ENCODE measurements at regions not wholly inside any gene's neighbourhood (a gene's known extent, or its start where the extent isn't known, plus 50 kb on each side); places are given as distances from the start of the nearest gene placed in this dataset.

DNA sequence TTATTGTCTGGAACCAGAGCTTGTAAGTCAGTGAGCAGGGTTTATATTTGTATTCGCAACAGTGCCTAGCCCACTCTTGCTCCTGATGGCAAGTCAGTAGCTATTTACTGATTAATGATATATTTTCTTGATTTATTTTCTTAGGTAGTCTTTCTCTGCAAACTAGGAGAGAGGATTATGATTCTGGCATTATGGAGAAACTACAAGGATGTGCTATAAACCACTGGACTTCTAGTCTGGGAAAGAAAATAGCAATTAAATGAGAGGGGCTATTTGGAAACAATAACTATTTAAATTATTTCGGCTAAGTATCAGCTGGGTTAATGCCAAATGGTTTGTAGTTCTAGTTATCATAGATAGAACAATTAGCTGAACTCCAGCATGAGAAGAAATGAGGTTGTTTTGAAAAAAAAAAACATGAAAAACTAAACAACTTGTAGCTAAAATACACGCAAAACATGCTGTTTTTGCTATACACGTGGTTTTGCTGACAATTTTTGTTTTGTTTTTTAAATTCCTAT lies 304.9 kb upstream of the TCF21 start:
- TF ChIP-seq, protein P1, sequence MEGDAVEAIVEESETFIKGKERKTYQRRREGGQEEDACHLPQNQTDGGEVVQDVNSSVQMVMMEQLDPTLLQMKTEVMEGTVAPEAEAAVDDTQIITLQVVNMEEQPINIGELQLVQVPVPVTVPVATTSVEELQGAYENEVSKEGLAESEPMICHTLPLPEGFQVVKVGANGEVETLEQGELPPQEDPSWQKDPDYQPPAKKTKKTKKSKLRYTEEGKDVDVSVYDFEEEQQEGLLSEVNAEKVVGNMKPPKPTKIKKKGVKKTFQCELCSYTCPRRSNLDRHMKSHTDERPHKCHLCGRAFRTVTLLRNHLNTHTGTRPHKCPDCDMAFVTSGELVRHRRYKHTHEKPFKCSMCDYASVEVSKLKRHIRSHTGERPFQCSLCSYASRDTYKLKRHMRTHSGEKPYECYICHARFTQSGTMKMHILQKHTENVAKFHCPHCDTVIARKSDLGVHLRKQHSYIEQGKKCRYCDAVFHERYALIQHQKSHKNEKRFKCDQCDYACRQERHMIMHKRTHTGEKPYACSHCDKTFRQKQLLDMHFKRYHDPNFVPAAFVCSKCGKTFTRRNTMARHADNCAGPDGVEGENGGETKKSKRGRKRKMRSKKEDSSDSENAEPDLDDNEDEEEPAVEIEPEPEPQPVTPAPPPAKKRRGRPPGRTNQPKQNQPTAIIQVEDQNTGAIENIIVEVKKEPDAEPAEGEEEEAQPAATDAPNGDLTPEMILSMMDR (IDR thresholded peaks at IDR 0.05) = no peak
- H3K4me3 ChIP-seq = no peak overlapping the region
- no peak overlapping the region for H3K27ac ChIP-seq
- no peaks in the 10 kb centered on the region for H3K27me3 ChIP-seq
- DNase-seq = no peak
- no peaks in the 10 kb centered on the region for H3K9me3 ChIP-seq
- intact Hi-C loops (cut with DNase I; ENCODE audit: low total_unique reads) = no loop called here
- H3K4me1 ChIP-seq = no peaks in the 10 kb centered on the region
- no peaks in the 10 kb centered on the region for H3K36me3 ChIP-seq

DNA sequence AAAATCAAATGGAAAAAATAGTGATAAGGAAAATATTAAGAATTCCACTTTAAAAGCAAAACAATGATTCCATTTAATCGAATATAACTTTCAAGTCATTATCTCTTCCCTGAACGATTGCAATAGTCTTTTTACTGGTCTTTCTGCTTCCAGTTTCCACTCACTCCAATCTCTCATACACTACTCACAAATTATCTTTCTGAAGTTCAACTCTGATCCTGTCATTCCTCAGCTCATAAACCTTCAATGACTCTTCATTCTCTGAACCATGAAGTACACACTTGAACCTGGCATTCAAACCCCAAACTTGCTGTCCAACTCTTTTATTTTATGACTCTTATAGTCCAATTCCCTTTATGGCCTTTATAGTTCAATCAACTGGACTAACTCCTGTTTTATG lies 304.1 kb upstream of the TCF21 start:
- Histone ChIP-seq H3K36me3 (no peaks in the 10 kb centered on the region), H3K4me1 (no peaks in the 10 kb centered on the region)
- TF ChIP-seq, protein P1 (IDR thresholded peaks at IDR 0.05) = no peak

DNA sequence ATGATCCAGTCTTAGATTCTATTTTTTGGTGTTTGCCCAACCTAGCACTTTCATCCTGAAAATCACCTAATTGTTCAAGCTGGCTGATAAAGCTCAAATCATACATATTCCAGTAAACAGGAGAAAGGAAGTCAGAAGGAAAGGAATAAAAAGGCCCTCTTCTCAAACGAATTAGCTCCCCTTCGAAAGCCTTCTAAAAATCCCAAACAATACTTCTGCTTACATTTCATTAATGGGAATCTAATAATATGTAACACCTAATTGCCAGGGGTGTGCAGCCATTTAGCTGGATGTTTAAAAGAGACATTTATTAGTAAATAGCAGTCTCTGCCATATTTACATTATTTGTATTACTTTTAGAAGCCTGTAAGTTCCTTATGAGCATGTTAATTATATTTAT lies 302.9 kb upstream of the TCF21 start:
- no peaks in the 10 kb centered on the region for H3K4me1 ChIP-seq
- H3K4me3 ChIP-seq = no peak overlapping the region
- no peaks in the 10 kb centered on the region for H3K9me3 ChIP-seq
- no peak overlapping the region for H3K27ac ChIP-seq
- no peaks in the 10 kb centered on the region for H3K36me3 ChIP-seq
- TF ChIP-seq, protein P1 (IDR thresholded peaks at IDR 0.05) = no peak
- no peaks in the 10 kb centered on the region for H3K27me3 ChIP-seq
- intact Hi-C loops (cut with DNase I; ENCODE audit: low total_unique reads) = no loop called here
- no peak for DNase-seq

More for the DNA sequence above, 304.1 kb upstream of the TCF21 start:
- Histone ChIP-seq H3K27me3 (no peaks in the 10 kb centered on the region), H3K27ac (no peak overlapping the region), H3K9me3 (no peaks in the 10 kb centered on the region), H3K4me3 (no peak overlapping the region)
- intact Hi-C loops (cut with DNase I; ENCODE audit: low total_unique reads) = no loop called here
- DNase-seq = no peak

DNA sequence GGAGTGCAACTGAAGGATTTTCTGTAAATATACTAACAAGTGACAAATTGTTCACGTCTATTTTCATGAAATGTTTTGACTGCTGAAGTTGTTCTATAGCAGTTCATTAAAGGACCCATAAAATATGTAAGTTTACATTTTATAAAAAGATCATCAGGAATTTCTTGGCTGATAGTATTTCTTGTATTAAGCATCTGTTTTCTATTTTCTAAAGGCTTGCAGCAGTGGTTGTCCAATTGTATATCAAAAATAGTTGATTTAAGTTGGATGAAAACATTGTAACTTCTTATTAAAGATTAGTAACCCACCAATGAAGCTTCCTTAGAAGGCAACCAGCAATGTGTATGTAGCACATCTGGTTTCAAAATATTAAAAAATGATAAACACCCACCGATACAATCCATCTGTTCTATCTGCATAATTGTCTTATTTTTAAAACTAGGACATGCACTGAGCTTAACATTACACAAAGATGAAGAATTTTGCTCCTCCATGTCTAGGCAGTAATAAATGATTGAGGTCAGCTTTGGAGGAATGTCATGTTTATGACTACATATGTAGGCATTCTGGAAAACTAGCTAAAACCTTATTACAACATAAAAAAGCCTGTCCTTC lies 301.3 kb upstream of the TCF21 start:
- Histone ChIP-seq H3K36me3 (no peaks in the 10 kb centered on the region), H3K27ac (no peak overlapping the region), H3K4me3 (no peak overlapping the region), H3K4me1 (no peaks in the 10 kb centered on the region), H3K27me3 (no peaks in the 10 kb centered on the region), H3K9me3 (no peaks in the 10 kb centered on the region)
- TF ChIP-seq, protein P1 (IDR thresholded peaks at IDR 0.05) = no peak
- intact Hi-C loops (cut with DNase I; ENCODE audit: low total_unique reads) = no loop called here
- no peak for DNase-seq

DNA sequence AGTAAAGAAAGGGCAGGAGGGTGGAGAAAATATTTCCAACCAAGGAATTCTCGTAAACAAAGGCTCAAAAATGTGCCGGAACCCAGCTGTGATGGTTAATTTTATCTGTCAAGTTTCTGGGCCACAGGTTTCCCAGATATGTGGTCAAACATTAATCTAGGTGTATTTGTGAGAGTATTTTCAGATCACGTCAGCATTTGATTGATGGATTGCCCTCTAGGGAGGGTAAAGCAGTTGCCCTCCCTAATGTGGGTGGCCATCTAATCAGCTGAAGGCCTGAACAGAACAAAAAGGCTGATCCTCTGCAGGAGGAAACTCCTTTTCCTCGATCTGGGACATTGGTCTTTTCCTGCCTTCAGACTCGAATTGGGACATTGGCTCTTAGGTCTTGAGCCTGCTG lies 298.7 kb upstream of the TCF21 start:
- Histone ChIP-seq H3K27me3 (no peaks in the 10 kb centered on the region), H3K36me3 (no peaks in the 10 kb centered on the region), H3K4me1 (no peaks in the 10 kb centered on the region), H3K4me3 (no peak overlapping the region), H3K9me3 (no peaks in the 10 kb centered on the region), H3K27ac (no peak overlapping the region)
- TF ChIP-seq, protein P1 (IDR thresholded peaks at IDR 0.05) = no peak
- DNase-seq = no peak
- intact Hi-C loops (cut with DNase I; ENCODE audit: low total_unique reads) = no loop called here

DNA sequence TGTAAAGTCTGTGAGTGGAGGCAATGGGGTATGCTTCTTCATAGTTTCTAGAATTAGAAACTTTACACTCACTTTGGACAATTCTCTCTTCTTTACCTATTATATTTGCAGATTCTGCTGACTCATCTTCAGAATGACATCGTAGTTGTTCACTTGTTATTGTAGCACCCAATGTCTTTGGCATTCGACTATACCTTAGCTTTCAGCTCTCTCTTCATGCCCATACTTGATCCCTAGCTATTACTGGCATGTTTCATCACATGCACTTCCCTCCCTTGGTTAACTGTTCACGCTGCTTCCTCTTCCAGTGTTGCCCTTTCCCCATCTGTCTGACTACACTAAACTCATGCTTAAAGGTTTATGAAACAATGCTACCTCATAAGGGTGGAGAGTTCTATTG lies 298.1 kb upstream of the TCF21 start:
- intact Hi-C loops (cut with DNase I; ENCODE audit: low total_unique reads) = no loop called here
- no peaks in the 10 kb centered on the region for H3K36me3 ChIP-seq
- no peaks in the 10 kb centered on the region for H3K4me1 ChIP-seq
- H3K4me3 ChIP-seq = no peak overlapping the region
- no peak overlapping the region for H3K27ac ChIP-seq
- no peaks in the 10 kb centered on the region for H3K9me3 ChIP-seq
- TF ChIP-seq, protein P1 (IDR thresholded peaks at IDR 0.05) = no peak
- DNase-seq = no peak
- no peaks in the 10 kb centered on the region for H3K27me3 ChIP-seq

Data from tibial artery (tissue), 4 donors.